NCI-H2107 treated with DMSO at 0.1 percent for 48 hours (cell line): ENCODE measurements at regions not wholly inside any gene's neighbourhood (a gene's known extent, or its start where the extent isn't known, plus 50 kb on each side); places are given as distances from the start of the nearest gene placed in this dataset.

ENCODE experiments used
- DNase-seq: peaks from one replicate; lab custom pipeline; 2025; ENCODE audit not compliant: unreplicated experiment; lab: John Stamatoyannopoulos, UW

- no peak for DNase-seq
Measured at GRCh38 chr5:57824047-57824446, 341.4 kb upstream of the ACTBL2 start.

DNA sequence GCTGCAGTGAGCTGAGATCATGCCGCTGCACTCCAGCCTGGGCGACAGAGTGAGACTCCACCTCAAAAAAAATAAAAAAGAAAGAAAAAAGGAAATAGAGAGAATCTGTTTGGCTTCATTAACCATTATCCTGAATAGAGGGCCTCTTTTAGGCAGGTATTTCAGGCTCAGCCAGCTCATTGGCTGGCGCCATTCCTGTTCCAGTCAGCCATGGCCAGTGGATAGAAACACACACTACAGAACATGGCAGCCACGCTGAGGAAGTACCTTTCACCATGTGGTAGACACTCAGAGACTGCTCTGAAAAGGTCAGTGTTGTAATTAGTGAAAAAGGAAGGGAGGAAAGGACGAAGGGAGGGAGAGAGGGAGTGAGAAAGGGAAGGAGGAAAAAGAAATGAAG lies 340.0 kb upstream of the ACTBL2 start:
- DNase-seq: no peak

GRCh38 chr5:57818397-57818796 lies 335.8 kb upstream of the ACTBL2 start:
- no peak for DNase-seq

- DNase-seq: no peak
Measured at GRCh38 chr5:57817924-57818323, 335.3 kb upstream of the ACTBL2 start.

DNA sequence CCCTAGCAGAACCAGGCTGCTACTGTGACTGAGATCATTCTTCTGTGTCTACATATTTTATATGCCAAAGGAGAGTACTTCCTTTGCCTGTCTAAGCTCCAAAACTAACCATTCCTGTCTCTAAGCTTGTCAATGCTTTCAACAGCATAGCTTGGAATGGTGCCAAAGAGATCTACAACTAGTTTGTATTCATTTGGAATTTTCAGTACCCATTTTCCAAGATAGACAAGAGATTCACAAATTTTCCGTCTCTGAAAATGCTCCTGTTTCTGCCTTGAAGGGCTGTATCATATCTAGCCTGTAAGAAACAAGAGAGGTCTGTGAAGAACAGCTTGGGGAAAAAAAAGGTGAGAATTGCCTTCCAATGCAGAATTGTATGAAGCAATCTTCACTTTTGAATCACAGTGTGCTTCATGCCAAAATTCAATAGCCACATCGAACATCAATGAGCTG lies 334.4 kb upstream of the ACTBL2 start:
- no peak for DNase-seq

GRCh38 chr5:57816108-57816507 lies 333.5 kb upstream of the ACTBL2 start:
- no peak for DNase-seq

- no peak for DNase-seq
Measured at GRCh38 chr5:57805732-57806131, 323.1 kb upstream of the ACTBL2 start.

GRCh38 chr5:57805170-57805569 lies 322.6 kb upstream of the ACTBL2 start:
- no peak for DNase-seq

DNA sequence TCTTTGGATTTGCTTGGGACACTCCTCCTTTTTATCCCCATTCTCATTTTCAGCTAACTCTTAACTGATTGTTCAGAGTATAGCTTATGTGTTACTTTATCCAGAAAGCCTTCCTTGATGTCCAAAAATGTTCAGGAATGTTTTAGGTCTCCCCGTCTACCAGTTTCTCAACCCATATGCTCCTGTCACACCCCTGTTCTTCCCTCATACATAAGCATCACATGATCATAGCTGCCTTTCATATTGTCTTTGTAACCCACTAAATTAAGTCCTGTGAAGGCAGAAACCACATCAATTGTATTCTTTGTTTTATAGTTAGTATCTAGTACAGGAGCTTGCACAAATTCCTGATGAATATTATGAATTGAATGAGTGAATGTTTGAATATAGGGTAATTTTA lies 321.9 kb upstream of the ACTBL2 start:
- no peak for DNase-seq

DNA sequence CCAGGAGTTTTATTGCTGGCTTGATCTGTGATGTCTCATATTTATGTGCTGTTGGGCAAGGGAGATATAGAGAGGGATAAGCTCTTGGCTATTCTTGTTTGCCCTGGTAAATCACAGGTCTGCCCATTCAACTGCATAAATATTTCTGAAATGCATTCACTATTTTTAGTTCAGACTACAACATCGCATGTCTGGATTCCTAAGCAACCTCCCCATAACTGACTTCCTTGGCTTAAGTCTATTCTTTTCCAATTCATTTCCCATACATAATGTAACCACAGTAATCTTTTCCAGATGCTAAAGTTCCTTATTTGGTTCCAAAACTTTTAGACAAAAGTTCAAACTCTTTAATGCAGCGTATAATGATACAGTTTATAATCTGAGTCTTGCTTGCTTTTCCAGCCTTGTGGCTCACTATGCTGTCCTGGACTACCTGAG lies 321.4 kb upstream of the ACTBL2 start:
- DNase-seq: no peak

GRCh38 chr5:57802131-57802530 lies 319.5 kb upstream of the ACTBL2 start:
- DNase-seq: no peak

DNA sequence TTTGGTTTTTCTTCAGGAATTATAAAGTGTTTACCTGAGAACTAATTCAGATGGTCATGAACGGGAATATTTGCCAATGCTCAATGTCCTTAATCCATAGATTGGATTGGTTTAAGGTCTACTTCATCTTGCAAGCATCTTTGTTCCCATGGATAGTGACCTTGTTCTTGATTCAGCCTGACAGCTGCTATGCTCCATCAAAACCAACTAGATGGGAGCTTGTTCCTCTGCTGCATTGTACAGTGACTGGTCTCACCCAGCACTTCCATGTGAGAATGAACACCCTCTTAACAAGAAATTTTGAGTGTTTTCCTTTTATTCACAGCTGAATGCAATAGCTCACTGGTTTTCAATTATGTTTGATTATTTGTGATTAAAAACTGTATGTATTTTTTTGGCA lies 312.6 kb upstream of the ACTBL2 start:
- DNase-seq: no peak

DNA sequence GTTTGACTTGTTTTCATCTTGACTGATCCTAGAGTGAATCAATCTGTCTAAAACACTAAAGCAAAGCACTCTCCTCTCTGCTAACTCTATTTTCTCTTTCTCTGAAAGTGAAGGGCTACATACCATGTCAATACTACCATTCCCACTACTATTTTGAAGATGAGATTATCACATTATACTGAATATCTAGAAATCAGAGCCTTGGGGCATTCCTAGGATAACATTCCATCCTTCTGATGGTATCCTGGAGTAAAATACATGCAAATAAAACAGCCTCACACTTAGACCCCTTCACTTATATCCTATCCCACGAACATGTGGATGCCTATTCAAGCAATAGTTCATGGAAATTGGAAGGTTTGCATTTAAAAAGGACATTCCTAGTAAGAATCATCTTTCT lies 309.3 kb upstream of the ACTBL2 start:
- no peak for DNase-seq

GRCh38 chr5:57785946-57786345 lies 303.3 kb upstream of the ACTBL2 start:
- no peak for DNase-seq

GRCh38 chr5:57784121-57784520 lies 301.5 kb upstream of the ACTBL2 start:
- DNase-seq: no peak

DNA sequence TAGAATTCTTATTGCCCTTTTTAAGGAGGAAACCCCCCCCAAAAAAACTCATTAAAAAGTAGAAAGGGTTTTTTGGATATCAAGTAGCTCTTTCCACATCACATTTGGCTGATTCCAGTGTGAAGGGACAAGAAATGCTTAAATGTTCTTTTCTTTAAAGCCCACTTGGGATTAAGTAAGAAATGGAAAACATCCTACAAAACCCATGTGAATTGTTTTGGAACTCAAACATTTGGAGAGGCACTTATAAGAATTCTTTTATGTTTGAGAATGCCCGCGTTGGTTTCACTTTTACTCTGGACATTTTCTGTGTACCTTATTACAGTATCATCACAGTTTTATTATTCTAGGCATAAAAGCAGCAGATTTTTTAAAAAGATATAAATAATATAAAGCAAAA lies 301.1 kb upstream of the ACTBL2 start:
- no peak for DNase-seq

DNA sequence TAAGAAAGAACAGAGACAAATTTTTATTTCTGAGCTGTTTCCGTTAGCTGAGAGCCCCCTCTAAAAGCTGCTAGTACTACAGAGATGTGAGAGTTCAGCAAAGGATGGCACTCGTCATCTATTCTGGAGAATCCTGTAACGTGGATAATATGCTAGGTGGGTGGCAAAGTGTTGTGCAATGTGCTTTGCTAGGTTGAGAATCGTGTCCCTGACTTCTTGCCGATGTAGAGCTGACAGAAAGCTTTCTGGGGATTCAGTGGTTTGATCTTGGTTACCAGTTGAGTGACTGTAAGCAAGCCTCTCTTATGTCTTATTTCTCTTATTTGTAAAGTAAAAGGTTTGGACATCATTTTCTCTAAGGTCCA lies 298.3 kb upstream of the ACTBL2 start:
- no peak for DNase-seq

DNA sequence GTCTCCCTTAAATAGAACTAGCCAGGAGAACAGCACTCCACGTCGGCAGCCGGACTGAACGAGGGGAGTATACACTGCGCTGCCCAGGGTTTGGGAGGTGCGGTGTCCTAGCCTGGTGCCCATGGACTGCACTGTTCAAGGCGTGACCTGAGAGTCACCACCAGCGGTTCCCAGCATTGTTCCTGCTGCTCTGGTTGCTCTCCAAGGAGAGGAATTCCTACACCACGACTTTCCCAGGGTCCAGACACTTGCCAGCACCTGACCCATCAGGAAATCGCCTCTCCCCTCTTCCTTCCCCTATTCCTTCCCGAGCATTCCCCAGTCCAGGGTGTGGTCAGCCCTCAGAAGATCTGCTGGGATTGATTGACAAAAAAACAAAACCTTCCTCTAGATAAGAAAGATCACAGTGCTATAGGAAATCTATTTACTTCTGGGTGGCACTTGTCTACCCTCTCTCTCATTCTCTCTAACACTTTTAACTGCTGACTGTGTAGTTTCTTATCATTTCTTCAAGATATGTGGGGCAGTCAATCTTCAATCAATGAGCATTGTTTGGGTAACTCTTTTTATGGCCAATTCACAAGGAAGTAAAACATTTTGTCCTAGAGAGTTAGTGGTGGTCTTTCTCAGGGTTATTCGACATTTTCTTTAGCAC lies 297.8 kb upstream of the ACTBL2 start:
- DNase-seq: no peak

- DNase-seq: no peak
Measured at GRCh38 chr5:57779383-57780223, 297.0 kb upstream of the ACTBL2 start.

- DNase-seq: no peak
Measured at GRCh38 chr5:57778501-57779091, 296.0 kb upstream of the ACTBL2 start.

DNA sequence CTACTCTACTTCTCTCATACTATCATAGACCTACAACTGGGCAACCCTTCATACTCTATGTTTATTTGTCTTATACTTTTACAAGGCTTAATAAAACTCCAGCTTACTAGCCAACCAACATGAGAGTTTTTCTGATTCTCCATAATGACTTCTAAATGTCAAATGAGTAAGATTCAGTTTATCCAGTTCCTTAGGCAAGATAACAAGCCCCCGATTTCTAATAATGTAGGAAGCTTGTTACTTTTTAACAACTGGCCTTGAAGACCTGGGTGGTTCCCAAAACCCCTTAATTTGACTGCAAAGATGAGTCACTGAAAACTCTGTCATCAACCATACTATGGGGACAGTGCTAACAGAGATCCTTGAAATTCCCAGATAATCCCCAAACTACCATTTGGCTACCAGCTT lies 294.6 kb upstream of the ACTBL2 start:
- no peak for DNase-seq

- DNase-seq: no peak
Measured at GRCh38 chr5:57776035-57776434, 293.4 kb upstream of the ACTBL2 start.
